ENCODE measurements at regions not wholly inside any gene's neighbourhood (a gene's known extent, or its start where the extent isn't known, plus 50 kb on each side); places are given as distances from the start of the nearest gene placed in this dataset.

- TF ChIP-seq CTCF (IDR thresholded peaks at IDR 0.05; ENCODE audit: low read depth, low read length), result no peak
- no peak for DNase-seq (ENCODE audit: extremely low read depth, low read depth)
Observed at GRCh38 chr22:34950489-34950888, 115.5 kb upstream of the ISX start.

DNA sequence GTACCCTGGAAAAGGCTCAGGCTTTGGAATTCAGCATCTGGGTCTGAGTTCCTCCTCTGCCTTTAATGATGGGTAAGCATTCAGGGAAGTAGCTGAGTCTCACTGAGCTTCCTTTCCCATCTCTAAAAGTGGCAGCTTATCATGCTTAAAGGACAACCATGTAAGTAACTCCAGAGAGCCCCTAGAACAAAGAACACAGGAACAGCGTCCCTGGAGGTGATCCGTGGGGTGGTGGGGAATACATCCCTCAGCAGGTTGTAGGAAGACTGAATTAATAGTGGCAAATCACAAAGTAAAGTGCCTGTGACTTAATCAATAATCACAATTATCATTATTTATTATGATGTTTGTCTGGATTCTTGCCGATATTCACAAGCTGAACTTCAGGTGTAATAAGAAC is 114.7 kb upstream of the ISX start:
- no peak for TF ChIP-seq CTCF (IDR thresholded peaks at IDR 0.05; ENCODE audit: low read depth, low read length)
- no peak for DNase-seq (ENCODE audit: extremely low read depth, low read depth)

DNA sequence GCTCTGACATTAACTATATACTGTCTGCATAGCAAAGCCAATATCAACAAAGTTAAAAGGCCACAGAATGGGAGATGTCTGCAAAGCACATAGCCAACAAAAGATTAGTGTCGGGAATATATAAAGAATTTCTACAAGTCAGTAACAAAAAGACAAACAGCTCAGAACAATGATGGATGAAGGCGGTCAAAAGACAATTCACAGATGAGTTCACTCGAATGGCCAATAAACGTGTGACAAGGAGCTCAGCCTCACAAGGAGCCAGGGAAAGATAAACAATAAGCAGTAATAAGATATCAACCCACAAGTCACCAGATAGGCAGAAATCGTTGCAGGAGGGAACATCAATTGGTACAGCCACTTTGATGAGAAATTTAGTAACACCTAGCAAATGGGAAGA is 106.0 kb upstream of the ISX start:
- TF ChIP-seq CTCF (IDR thresholded peaks at IDR 0.05; ENCODE audit: low read depth, low read length), result no peak
- no peak for DNase-seq (ENCODE audit: extremely low read depth, low read depth)

GRCh38 chr22:34966980-34967565 is 98.9 kb upstream of the ISX start:
- no peak for TF ChIP-seq CTCF (IDR thresholded peaks at IDR 0.05; ENCODE audit: low read depth, low read length)
- no peak for DNase-seq (ENCODE audit: extremely low read depth, low read depth)

DNA sequence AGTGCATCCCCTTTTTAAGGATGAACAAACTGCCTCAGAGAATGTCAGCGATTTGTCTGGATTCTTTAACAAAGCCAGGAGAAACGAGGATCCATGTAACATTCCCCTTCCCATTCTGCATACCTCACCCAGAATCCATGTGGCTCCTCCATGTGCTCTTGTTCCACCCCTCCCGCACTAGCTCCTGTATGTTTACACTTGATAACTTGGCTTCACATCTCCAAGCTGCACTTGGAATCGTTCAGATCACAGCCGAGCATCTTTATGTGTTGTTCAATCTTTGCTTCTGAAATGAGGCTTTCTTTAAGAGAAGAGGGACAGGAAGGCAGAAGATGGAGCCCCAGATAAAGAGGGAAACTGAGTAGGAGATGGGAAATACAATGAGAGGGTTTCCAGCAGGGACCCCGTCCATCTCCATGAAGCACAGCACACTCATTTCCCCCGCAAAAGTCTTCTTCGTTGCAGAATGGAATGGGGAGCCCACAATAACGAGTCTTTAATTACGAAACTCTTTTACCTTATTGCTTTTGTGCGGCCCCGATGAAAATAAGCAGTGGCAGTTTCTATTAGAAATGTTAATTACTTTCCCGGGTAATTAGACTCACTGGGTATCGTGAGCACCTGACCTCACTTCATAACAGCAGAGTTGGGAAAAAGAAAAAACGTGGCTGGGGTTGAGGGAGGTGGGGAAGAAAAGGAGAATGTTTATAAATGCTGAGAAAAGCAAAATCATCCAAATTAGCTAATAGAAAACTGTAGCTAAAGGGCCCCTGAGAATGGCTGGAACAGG is 96.8 kb upstream of the ISX start:
- DNase-seq (ENCODE audit: extremely low read depth, low read depth), result no peak
- no peak for TF ChIP-seq CTCF (IDR thresholded peaks at IDR 0.05; ENCODE audit: low read depth, low read length)

DNA sequence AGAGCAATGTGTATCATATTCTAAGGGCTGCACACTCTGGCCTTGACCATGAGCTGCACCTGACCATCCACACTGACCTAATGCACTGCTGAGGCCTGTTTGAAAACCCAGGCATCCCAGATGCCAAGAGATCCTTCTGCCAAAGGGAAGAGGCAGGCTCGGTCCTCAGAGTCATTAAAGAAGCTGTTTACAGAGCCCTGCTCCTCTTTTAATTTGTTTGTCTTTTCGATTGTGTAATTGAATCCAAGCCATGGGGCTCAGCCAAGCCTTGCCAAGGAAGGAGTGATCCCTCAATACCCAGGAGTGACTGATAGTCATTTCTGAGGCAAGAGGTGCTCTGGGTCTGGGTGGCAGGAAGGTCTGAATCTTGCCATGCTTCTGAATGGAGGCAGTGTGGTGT is 94.5 kb upstream of the ISX start:
- TF ChIP-seq CTCF (IDR thresholded peaks at IDR 0.05; ENCODE audit: low read depth, low read length), result no peak
- DNase-seq (ENCODE audit: extremely low read depth, low read depth), result no peak

- DNase-seq (ENCODE audit: extremely low read depth, low read depth), result no peak
- no peak for TF ChIP-seq CTCF (IDR thresholded peaks at IDR 0.05; ENCODE audit: low read depth, low read length)
Observed at GRCh38 chr22:34972191-34972897, 93.6 kb upstream of the ISX start.

All from AG09319 (cell line).